Left lung (tissue), 4 donors: ENCODE measurements at regions not wholly inside any gene's neighbourhood (a gene's known extent, or its start where the extent isn't known, plus 50 kb on each side); places are given as distances from the start of the nearest gene placed in this dataset.
"Not testable (repeated sequence)": the region's sequence is repeated elsewhere in the genome, so short reads cannot be mapped to it uniquely, and the experiment has no call there.

Experiments used
- ATAC-seq: fragments of 200-7000 bp; cut with Tn5 transposase; one replicate; pipeline ENCODE4 v1.9.1; 2020; ENCODE audit warnings: moderate library complexity
- DNase-seq, 4 donors: peaks; one replicate each; pipeline ENCODE4 v3.0.0-alpha.2; 2013 to 2020
- H3K27ac ChIP-seq, 2 donors: fragments of 200-600 bp; sonication (generic) in 1 of 2; one replicate each; pipeline versions ENCODE4 v1.5.0 to v1.8.0; 2020 to 2021
- H3K27me3 ChIP-seq, 2 donors: fragments of 200-600 bp; sonication (generic) in 1 of 2; one replicate each; pipeline versions ENCODE4 v1.5.0 to v1.8.0; 2020 to 2021
- H3K36me3 ChIP-seq, 2 donors: fragments of 200-600 bp; sonication (generic) in 1 of 2; one replicate each; pipeline versions ENCODE4 v1.5.0 to v1.8.0; 2020 to 2021
- H3K4me1 ChIP-seq, 2 donors: fragments of 200-600 bp; one replicate each; pipeline ENCODE4 v1.8.0; 2021
- H3K4me3 ChIP-seq, 2 donors: fragments of 200-600 bp; sonication (generic) in 1 of 2; one replicate each; pipeline versions ENCODE4 v1.5.0 to v1.8.0; 2020 to 2021; ENCODE audit warnings: mild to moderate bottlenecking in 1 of 2
- H3K9me3 ChIP-seq, 2 donors: fragments of 200-600 bp; sonication (generic) in 1 of 2; one replicate each; pipeline versions ENCODE4 v1.5.0 to v1.8.0; 2020 to 2021
- CTCF ChIP-seq, 2 donors: fragments of 200-600 bp; sonication (generic) in 1 of 2; IDR thresholded peaks; one replicate each; pipeline versions ENCODE4 v1.5.0 to v1.8.0; 2021; ENCODE audit warnings: antibody characterized with exemption in 2 of 2
- intact Hi-C, 2 donors: fragments of 100-400 bp; cut with DNase I; formaldehyde crosslinking; loops; one replicate each; pipeline versions ENCODE4 v1.11.2 to v1.14.2; 2022
- donor health status: DM: no; HTN: yes; CAD: no.
- donor health status: DM: no; HTN: no; CAD: no.

GRCh38 chr7:54201501-54201900 lies 340.7 kb upstream of the VSTM2A start:
- ATAC-seq: no peak
- H3K4me1 ChIP-seq: no peaks in the 10 kb centered on the region
- intact Hi-C loops: no loop called here

DNA sequence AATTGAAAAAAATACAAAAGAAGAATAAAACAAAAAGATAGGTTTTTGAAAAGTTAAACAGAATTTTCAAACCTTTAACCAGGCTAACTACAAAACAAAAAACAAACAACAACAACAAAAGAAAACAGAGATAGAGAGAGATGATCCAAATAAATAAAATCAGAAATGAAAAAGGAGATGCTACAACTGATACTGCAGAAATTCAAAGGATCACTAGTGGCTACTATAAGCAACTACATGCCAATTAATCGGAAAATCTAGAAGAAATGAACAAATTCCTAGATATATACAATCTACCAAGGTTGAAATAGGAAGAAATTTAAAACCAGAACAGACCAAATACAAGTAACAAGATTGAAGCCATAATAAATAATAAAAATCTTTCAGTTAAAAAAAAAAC lies 326.8 kb upstream of the VSTM2A start:
- no peak overlapping the region for H3K27ac ChIP-seq
- H3K36me3 ChIP-seq: no peaks in the 10 kb centered on the region
- no peaks in the 10 kb centered on the region for H3K4me1 ChIP-seq
- no peaks in the 10 kb centered on the region for H3K27me3 ChIP-seq
- no peak overlapping the region for H3K4me3 ChIP-seq
- ATAC-seq (no peak), DNase-seq (no peak)
- H3K9me3 ChIP-seq: peaks cover 0 to 67% of the 10 kb centered on the region in 2 donors
- intact Hi-C loops: no loop called here
- TF ChIP-seq CTCF (IDR thresholded peaks at IDR 0.05): no peak

More at GRCh38 chr7:54201501-54201900, 340.7 kb upstream of the VSTM2A start:
- peaks cover 0 to 23% of the 10 kb centered on the region in 2 donors for H3K9me3 ChIP-seq
- H3K27me3 ChIP-seq: no peaks in the 10 kb centered on the region
- no peaks in the 10 kb centered on the region for H3K36me3 ChIP-seq
- no peak for DNase-seq
- TF ChIP-seq CTCF (IDR thresholded peaks at IDR 0.05): no peak
- H3K27ac ChIP-seq: no peak overlapping the region
- H3K4me3 ChIP-seq: no peak overlapping the region

DNA sequence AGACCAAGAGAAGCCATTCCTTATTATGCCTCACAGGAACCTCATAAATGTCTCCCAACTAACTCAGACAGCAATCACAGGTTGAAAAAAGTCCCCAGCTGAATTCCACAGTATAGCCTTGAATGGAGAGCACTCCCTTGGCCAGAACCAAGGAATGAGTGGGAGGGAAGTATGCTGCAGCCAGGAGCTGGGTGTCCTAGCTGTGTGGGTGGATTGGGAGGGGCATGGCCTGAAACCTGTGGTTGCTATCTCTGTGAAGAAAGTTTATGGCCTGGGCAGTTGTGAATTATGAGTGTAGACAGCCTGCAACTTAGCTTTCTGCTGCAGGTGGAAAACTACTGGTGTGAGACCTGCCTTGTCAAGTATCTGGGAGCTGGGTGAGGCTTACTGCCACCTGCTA lies 316.1 kb upstream of the VSTM2A start:
- DNase-seq, intact Hi-C loops, H3K4me1 ChIP-seq, H3K36me3 ChIP-seq, H3K9me3 ChIP-seq, ATAC-seq, H3K27me3 ChIP-seq, H3K27ac ChIP-seq, H3K4me3 ChIP-seq: not testable (repeated sequence)

GRCh38 chr7:54242776-54243175 lies 299.4 kb upstream of the VSTM2A start:
- ATAC-seq (no peak), DNase-seq (no peak)
- TF ChIP-seq CTCF (IDR thresholded peaks at IDR 0.05): no peak
- intact Hi-C loops: no loop called here
- no peaks in the 10 kb centered on the region for H3K27me3 ChIP-seq
- no peaks in the 10 kb centered on the region for H3K36me3 ChIP-seq
- no peak overlapping the region for H3K4me3 ChIP-seq
- no peaks in the 10 kb centered on the region for H3K4me1 ChIP-seq
- H3K9me3 ChIP-seq: no peaks in the 10 kb centered on the region
- H3K27ac ChIP-seq: no peak overlapping the region

GRCh38 chr7:54245020-54245419 lies 297.2 kb upstream of the VSTM2A start:
- H3K4me3 ChIP-seq: no peak overlapping the region
- no peaks in the 10 kb centered on the region for H3K4me1 ChIP-seq
- intact Hi-C loops: no loop called here
- H3K27me3 ChIP-seq: no peaks in the 10 kb centered on the region
- ATAC-seq (no peak), DNase-seq (no peak)
- no peaks in the 10 kb centered on the region for H3K36me3 ChIP-seq
- H3K9me3 ChIP-seq: peaks cover 0 to 2% of the 10 kb centered on the region in 2 donors
- no peak for TF ChIP-seq CTCF (IDR thresholded peaks at IDR 0.05)
- H3K27ac ChIP-seq: no peak overlapping the region

DNA sequence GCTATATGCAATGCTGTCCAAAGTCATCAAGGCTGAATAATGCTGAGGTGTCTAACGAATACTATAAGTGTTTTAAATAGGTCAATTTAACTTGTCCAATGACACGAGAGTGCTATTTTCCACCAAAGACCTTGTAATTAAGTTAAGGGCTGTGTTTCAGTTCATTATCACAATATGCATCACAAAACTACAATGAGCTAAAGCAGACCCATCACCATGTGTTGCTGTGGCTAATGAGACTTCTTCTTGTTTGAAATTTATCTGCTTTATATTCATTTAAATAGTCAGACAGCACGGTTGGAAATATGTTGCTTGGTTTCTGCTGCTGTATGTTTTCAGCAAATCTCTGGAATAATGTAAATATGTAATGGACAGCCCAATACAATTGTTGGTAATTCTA lies 292.5 kb upstream of the VSTM2A start:
- Histone ChIP-seq H3K27me3 (no peaks in the 10 kb centered on the region), H3K27ac (no peak overlapping the region), H3K4me3 (no peak overlapping the region), H3K4me1 (no peaks in the 10 kb centered on the region), H3K9me3 (peaks cover 0 to 2% of the 10 kb centered on the region in 2 donors), H3K36me3 (no peaks in the 10 kb centered on the region)
- intact Hi-C loops: no loop called here
- ATAC-seq (no peak), DNase-seq (no peak)
- TF ChIP-seq CTCF (IDR thresholded peaks at IDR 0.05): no peak
